ENCODE measurements at regions not wholly inside any gene's neighbourhood (a gene's known extent, or its start where the extent isn't known, plus 50 kb on each side); places are given as distances from the start of the nearest gene placed in this dataset.

- Histone ChIP-seq H4K20me1 (replicated peaks; ENCODE audit: control insufficient read depth, insufficient read depth, low read length) (no peaks in the 10 kb centered on the region), H3K79me2 (ENCODE audit: control insufficient read depth, insufficient read depth, low read length) (no peaks in the 10 kb centered on the region), H3K9ac (ENCODE audit: insufficient read depth in 1 of 2, low read depth in 2 of 2, low read length in 2 of 2) (no peak overlapping the region), H3K4me3 (no peak overlapping the region), H3K4me2 (ENCODE audit: insufficient read depth, low read length) (no peak overlapping the region), H3K27ac (ENCODE audit: extremely low read depth, low read depth, low read length) (no peak overlapping the region), H2AFZ (ENCODE audit: low read depth, low read length) (no peak overlapping the region), H3K9me1 (ENCODE audit: control insufficient read depth, insufficient read depth, low read length) (no peaks in the 10 kb centered on the region), H3K36me3 (ENCODE audit: control insufficient read depth, insufficient read depth, low read length) (no peaks in the 10 kb centered on the region), H3K4me1 (replicated peaks in 1 of 2; ENCODE audit: control insufficient read depth in 2 of 2, insufficient read depth in 2 of 2, low read length in 2 of 2) (no peaks in the 10 kb centered on the region), H3K27me3 (ENCODE audit: control insufficient read depth in 2 of 2, insufficient read depth in 2 of 2, low read length in 2 of 2) (no peaks in the 10 kb centered on the region), H3K9me3 (replicated peaks; ENCODE audit: control insufficient read depth, insufficient read depth, low read depth, low read length) (no peaks in the 10 kb centered on the region)
- TF ChIP-seq BDP1 (IDR thresholded peaks at IDR 0.05; ENCODE audit: insufficient read depth, insufficient read length) (no peak), SMARCE1 (IDR thresholded peaks at IDR 0.05) (no peak), ZNF668 (CRISPR knock-in tag; IDR thresholded peaks at IDR 0.05) (no peak), ZNF785 (CRISPR knock-in tag; IDR thresholded peaks at IDR 0.05) (no peak), ZNF253 (CRISPR knock-in tag; conservative IDR thresholded peaks at IDR 0.05) (no peak), SRF (CRISPR knock-in tag; IDR thresholded peaks at IDR 0.05) (no peak), TFAP4 (CRISPR knock-in tag; IDR thresholded peaks at IDR 0.05; ENCODE audit: borderline replicate concordance) (no peak)
- ATAC-seq, result no peak
- WGBS (ENCODE audit: insufficient coverage, low coverage, missing lambda C conversion rate), result 0% methylated on average over 4 of the region's 4 CpGs
- FAIRE-seq, result no peak
- intact Hi-C loops (cut with micrococcal nuclease), result no loop called here
- in situ Hi-C loops (cut with MboI), result no loop called here
- CTCF ChIA-PET (ENCODE audit: low intra/inter-chr PET ratio), result no interaction called here
- POLR2A ChIA-PET, result no interaction called here
- DNase-seq (ENCODE audit: extremely low read depth in 1 of 4, low spot score in 3 of 4), result no peak
- BruUV-seq (replicated peaks), result no TSS peak
Observed at GRCh38 chr13:67943116-67943515, 713.0 kb upstream of the PCDH9 start.

GRCh38 chr13:67935626-67936025 is 705.5 kb upstream of the PCDH9 start:
- no TSS peak for BruUV-seq (replicated peaks)
- no peaks in the 10 kb centered on the region for H4K20me1 ChIP-seq (replicated peaks; ENCODE audit: control insufficient read depth, insufficient read depth, low read length)
- in situ Hi-C loops (cut with MboI) (no loop called here), intact Hi-C loops (cut with micrococcal nuclease) (no loop called here)
- TF ChIP-seq BRD9 (IDR thresholded peaks at IDR 0.05; ENCODE audit: low read depth, partially characterized antibody) (no peak), POLR2H (tag; IDR thresholded peaks at IDR 0.05; ENCODE audit: low read depth) (no peak)
- ChIA-PET POLR2A (interaction anchor here (0.7 kb wide), 1 partner anchor 15 kb away, joined by 3 read pairs; no protein-coding TSS in a partner anchor), CTCF (ENCODE audit: low intra/inter-chr PET ratio) (no interaction called here)
- H3K4me2 ChIP-seq (ENCODE audit: insufficient read depth, low read length), result no peak overlapping the region
- no peak overlapping the region for H3K4me3 ChIP-seq
- H3K27ac ChIP-seq (ENCODE audit: extremely low read depth, low read depth, low read length), result no peak overlapping the region
- DNase-seq (ENCODE audit: extremely low read depth in 1 of 4, low spot score in 3 of 4) (no peak), ATAC-seq (no peak), FAIRE-seq (no peak)
- H3K36me3 ChIP-seq (ENCODE audit: control insufficient read depth, insufficient read depth, low read length), result no peaks in the 10 kb centered on the region
- H3K79me2 ChIP-seq (ENCODE audit: control insufficient read depth, insufficient read depth, low read length), result no peaks in the 10 kb centered on the region
- H3K27me3 ChIP-seq (ENCODE audit: control insufficient read depth in 2 of 2, insufficient read depth in 2 of 2, low read length in 2 of 2), result no peaks in the 10 kb centered on the region
- no peaks in the 10 kb centered on the region for H3K9me3 ChIP-seq (replicated peaks; ENCODE audit: control insufficient read depth, insufficient read depth, low read depth, low read length)
- no peaks in the 10 kb centered on the region for H3K9me1 ChIP-seq (ENCODE audit: control insufficient read depth, insufficient read depth, low read length)
- H3K9ac ChIP-seq (ENCODE audit: insufficient read depth in 1 of 2, low read depth in 2 of 2, low read length in 2 of 2), result no peak overlapping the region
- H3K4me1 ChIP-seq (replicated peaks in 1 of 2; ENCODE audit: control insufficient read depth in 2 of 2, insufficient read depth in 2 of 2, low read length in 2 of 2), result no peaks in the 10 kb centered on the region
- no peak overlapping the region for H2AFZ ChIP-seq (ENCODE audit: low read depth, low read length)

Data from K562 (cell line).